ENCODE measurements at regions not wholly inside any gene's neighbourhood (a gene's known extent, or its start where the extent isn't known, plus 50 kb on each side); places are given as distances from the start of the nearest gene placed in this dataset.

DNA sequence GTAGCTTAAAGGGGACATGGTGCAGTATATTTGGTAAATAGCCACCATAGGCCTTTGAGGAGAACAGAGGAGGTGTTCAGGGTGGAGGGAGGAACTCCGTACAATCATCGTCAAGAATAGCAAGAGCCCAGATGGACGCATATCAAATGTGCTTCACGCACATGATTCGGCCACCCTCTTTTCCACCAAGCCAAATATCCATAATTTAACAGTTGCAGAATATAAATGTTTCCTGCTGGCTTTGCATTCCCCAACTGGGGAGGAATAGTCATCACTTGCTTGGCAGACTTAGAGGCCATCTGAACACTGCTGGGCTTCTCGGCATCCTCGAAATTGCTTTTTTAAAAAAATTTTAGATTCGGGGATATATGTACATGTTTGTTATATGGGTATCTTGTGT lies 111.9 kb upstream of the ERCC4 start:
- TF ChIP-seq, protein P1, sequence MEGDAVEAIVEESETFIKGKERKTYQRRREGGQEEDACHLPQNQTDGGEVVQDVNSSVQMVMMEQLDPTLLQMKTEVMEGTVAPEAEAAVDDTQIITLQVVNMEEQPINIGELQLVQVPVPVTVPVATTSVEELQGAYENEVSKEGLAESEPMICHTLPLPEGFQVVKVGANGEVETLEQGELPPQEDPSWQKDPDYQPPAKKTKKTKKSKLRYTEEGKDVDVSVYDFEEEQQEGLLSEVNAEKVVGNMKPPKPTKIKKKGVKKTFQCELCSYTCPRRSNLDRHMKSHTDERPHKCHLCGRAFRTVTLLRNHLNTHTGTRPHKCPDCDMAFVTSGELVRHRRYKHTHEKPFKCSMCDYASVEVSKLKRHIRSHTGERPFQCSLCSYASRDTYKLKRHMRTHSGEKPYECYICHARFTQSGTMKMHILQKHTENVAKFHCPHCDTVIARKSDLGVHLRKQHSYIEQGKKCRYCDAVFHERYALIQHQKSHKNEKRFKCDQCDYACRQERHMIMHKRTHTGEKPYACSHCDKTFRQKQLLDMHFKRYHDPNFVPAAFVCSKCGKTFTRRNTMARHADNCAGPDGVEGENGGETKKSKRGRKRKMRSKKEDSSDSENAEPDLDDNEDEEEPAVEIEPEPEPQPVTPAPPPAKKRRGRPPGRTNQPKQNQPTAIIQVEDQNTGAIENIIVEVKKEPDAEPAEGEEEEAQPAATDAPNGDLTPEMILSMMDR (IDR thresholded peaks at IDR 0.05): no peak
- TF ChIP-seq POLR2A (IDR thresholded peaks at IDR 0.05): no peak
